ENCODE measurements at regions not wholly inside any gene's neighbourhood (a gene's known extent, or its start where the extent isn't known, plus 50 kb on each side); places are given as distances from the start of the nearest gene placed in this dataset.

DNA sequence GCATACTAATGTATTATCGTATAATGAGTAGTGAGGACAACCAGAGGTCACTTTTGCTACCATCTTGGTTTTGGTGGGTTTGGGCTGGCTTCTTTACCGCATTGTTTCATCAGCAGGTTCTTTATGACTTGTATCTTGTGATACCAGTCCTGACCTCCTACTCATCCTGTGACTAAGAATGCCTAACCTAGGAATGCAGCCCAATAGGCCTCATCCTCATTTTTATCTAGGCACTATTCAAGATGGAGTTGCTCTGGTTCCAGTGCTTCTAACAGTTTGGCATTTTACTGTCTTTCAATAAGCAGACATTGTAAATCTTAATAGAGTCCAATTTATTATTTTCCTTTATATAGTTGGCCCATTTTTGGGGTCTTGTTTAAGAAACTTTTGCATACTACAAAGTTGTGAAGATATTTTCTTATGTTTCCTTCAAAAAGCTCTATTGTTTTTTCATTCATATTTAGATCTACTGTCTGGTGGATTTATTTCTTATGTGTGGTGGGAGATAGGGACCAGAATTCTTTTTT is 60.8 kb upstream of the RNU6-1 start:
- TF ChIP-seq, protein P1, sequence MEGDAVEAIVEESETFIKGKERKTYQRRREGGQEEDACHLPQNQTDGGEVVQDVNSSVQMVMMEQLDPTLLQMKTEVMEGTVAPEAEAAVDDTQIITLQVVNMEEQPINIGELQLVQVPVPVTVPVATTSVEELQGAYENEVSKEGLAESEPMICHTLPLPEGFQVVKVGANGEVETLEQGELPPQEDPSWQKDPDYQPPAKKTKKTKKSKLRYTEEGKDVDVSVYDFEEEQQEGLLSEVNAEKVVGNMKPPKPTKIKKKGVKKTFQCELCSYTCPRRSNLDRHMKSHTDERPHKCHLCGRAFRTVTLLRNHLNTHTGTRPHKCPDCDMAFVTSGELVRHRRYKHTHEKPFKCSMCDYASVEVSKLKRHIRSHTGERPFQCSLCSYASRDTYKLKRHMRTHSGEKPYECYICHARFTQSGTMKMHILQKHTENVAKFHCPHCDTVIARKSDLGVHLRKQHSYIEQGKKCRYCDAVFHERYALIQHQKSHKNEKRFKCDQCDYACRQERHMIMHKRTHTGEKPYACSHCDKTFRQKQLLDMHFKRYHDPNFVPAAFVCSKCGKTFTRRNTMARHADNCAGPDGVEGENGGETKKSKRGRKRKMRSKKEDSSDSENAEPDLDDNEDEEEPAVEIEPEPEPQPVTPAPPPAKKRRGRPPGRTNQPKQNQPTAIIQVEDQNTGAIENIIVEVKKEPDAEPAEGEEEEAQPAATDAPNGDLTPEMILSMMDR (optimal IDR thresholded peaks at IDR 0.05 in 1 of 3, IDR thresholded peaks at IDR 0.05 in 1 of 3, conservative IDR thresholded peaks at IDR 0.05 in 1 of 3; ENCODE audit: extremely low read depth in 1 of 3, insufficient read depth in 2 of 3, low read length in 3 of 3), result no peak
- no peak for TF ChIP-seq EZH2 (IDR thresholded peaks at IDR 0.05; ENCODE audit: low read length)
